GM13977 (cell line): ENCODE measurements at regions not wholly inside any gene's neighbourhood (a gene's known extent, or its start where the extent isn't known, plus 50 kb on each side); places are given as distances from the start of the nearest gene placed in this dataset.

Experiments used
- DNase-seq: peaks from one replicate; pipeline ENCODE4 v3.0.0; 2012; ENCODE audit warnings: low spot score
- CTCF ChIP-seq: IDR thresholded peaks from 2 replicates; pipeline ENCODE4 v1.5.1; 2012; ENCODE audit warnings: mild to moderate bottlenecking, control low read depth; ENCODE audit not compliant: insufficient read depth; ENCODE audit errors: extremely low read depth, missing control alignments
- in situ Hi-C: fragments of 300-500 bp; cut with MboI; formaldehyde crosslinking; loops from one replicate; pipeline ENCODE4 v1.12.0; 2022; ENCODE audit warnings: low sequenced_read_pairs, low pct_unique_long_range_greater_than_20kb, mixed read lengths, inconsistent platforms; ENCODE audit not compliant: unreplicated experiment

GRCh38 chr1:57530206-57530910 lies 106.5 kb upstream of the DAB1 start:
- in situ Hi-C loops = no loop called here
- TF ChIP-seq CTCF = no peak
- no peak for DNase-seq

- TF ChIP-seq CTCF = no peak
- DNase-seq = no peak
- in situ Hi-C loops = no loop called here
Observed at GRCh38 chr1:57522575-57522974, 98.7 kb upstream of the DAB1 start.

GRCh38 chr1:57520743-57521515 lies 97.1 kb upstream of the DAB1 start:
- TF ChIP-seq CTCF = no peak
- DNase-seq = no peak
- in situ Hi-C loops = no loop called here

- in situ Hi-C loops = no loop called here
- TF ChIP-seq CTCF = no peak
- DNase-seq = no peak
Observed at GRCh38 chr1:57518496-57518895, 94.6 kb upstream of the DAB1 start.

GRCh38 chr1:57517587-57518374 lies 93.9 kb upstream of the DAB1 start:
- no peak for DNase-seq
- in situ Hi-C loops = no loop called here
- TF ChIP-seq CTCF = no peak

GRCh38 chr1:57512386-57512785 lies 88.5 kb upstream of the DAB1 start:
- in situ Hi-C loops = no loop called here

More at GRCh38 chr1:57512386-57512785, 88.5 kb upstream of the DAB1 start:
- DNase-seq = no peak
- no peak for TF ChIP-seq CTCF
